ENCODE measurements at regions not wholly inside any gene's neighbourhood (a gene's known extent, or its start where the extent isn't known, plus 50 kb on each side); places are given as distances from the start of the nearest gene placed in this dataset.

GRCh38 chr7:116316838-116317628, 106.7 kb downstream of the TES start:
- Histone ChIP-seq H3K27ac (peak overlapping the region; percentile 75 to 79), H3K27me3 (no peaks in the 10 kb centered on the region), H3K4me3 (peak overlapping the region; percentile 1 to 9), H3K36me3 (no peaks in the 10 kb centered on the region), H3K9me3 (no peaks in the 10 kb centered on the region), H3K4me1 (peaks cover 0 to 32% (median 16%) of the 10 kb centered on the region in 4 donors)
- TF ChIP-seq CTCF (IDR thresholded peaks at IDR 0.05), result no peak
- intact Hi-C loops (cut with DNase I; ENCODE audit: low total_unique reads), result loop anchor here (5.0 kb wide), 1 partner anchor 45 kb away; no protein-coding TSS in a partner anchor
- peak; percentile 77 to 84 for DNase-seq

DNA sequence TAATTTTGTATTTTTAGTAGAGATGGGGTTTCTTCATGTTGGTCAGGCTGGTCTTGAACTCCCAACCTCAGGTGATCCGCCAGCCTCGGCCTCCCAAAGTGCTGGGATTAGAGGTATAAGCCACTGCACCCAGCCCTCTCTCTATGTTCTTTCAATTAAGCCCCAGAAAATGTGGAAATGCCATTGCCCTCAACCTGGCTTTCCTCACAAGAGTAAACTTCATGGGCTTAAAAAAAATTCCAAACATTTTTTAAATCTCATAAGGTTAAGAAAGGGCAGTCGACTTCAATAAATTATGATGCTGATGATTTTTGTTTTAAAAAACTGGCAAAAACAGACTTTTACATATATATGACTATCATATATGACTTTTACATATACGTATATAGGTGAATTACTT, 107.6 kb downstream of the TES start:
- peak overlapping the region; percentile 75 to 79 for H3K27ac ChIP-seq
- H3K4me1 ChIP-seq, result peaks cover 0 to 36% (median 16%) of the 10 kb centered on the region in 4 donors
- no peaks in the 10 kb centered on the region for H3K36me3 ChIP-seq
- no peaks in the 10 kb centered on the region for H3K9me3 ChIP-seq
- intact Hi-C loops (cut with DNase I; ENCODE audit: low total_unique reads), result loop anchor here (5.0 kb wide), 1 partner anchor 46 kb away; no protein-coding TSS in a partner anchor
- no peak overlapping the region for H3K4me3 ChIP-seq
- no peak for DNase-seq
- TF ChIP-seq CTCF (IDR thresholded peaks at IDR 0.05), result no peak
- H3K27me3 ChIP-seq, result no peaks in the 10 kb centered on the region

GRCh38 chr7:116322541-116322940, 112.2 kb downstream of the TES start:
- no peak for TF ChIP-seq CTCF (IDR thresholded peaks at IDR 0.05)
- intact Hi-C loops (cut with DNase I; ENCODE audit: low total_unique reads), result no loop called here
- H3K9me3 ChIP-seq, result no peaks in the 10 kb centered on the region
- peaks cover 0 to 42% (median 5%) of the 10 kb centered on the region in 4 donors for H3K4me1 ChIP-seq
- no peaks in the 10 kb centered on the region for H3K36me3 ChIP-seq
- H3K4me3 ChIP-seq, result no peak overlapping the region
- peak overlapping the region; percentile 8 to 43 for H3K27ac ChIP-seq
- H3K27me3 ChIP-seq, result no peaks in the 10 kb centered on the region
- DNase-seq, result no peak

- no peak for DNase-seq
- peak overlapping the region; percentile 13 to 43 for H3K27ac ChIP-seq
- H3K36me3 ChIP-seq, result no peaks in the 10 kb centered on the region
- intact Hi-C loops (cut with DNase I; ENCODE audit: low total_unique reads), result no loop called here
- H3K27me3 ChIP-seq, result no peaks in the 10 kb centered on the region
- no peak for TF ChIP-seq CTCF (IDR thresholded peaks at IDR 0.05)
- H3K4me3 ChIP-seq, result no peak overlapping the region
- H3K9me3 ChIP-seq, result no peaks in the 10 kb centered on the region
- H3K4me1 ChIP-seq, result peaks cover 0 to 53% (median 10%) of the 10 kb centered on the region in 4 donors
Measured at GRCh38 chr7:116324582-116324981, 114.2 kb downstream of the TES start.

DNA sequence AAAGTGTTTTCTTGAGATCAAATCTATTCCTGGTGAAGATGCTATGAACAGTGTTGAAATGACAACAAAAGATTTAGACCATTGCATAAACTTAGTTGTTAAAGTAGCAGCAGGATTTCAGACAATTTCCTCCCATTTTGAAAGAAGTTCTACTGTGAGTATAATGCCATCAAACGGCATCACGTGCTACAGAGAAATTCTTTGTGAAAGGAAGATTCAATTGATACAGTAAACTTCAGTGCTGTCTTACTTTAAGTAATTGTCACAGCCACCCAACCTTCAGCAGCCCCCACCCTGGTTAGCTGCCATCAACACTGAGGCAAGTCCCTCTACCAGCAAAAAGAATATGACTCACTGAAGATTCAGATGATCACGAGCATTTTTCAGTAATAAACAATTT, 115.2 kb downstream of the TES start:
- Histone ChIP-seq H3K4me3 (no peak overlapping the region), H3K36me3 (no peaks in the 10 kb centered on the region), H3K27ac (peak overlapping the region; percentile 13 to 43), H3K4me1 (peaks cover 0 to 63% (median 15%) of the 10 kb centered on the region in 4 donors), H3K27me3 (no peaks in the 10 kb centered on the region), H3K9me3 (no peaks in the 10 kb centered on the region)
- intact Hi-C loops (cut with DNase I; ENCODE audit: low total_unique reads), result no loop called here
- no peak for TF ChIP-seq CTCF (IDR thresholded peaks at IDR 0.05)
- DNase-seq, result no peak

Measured in tibial artery (tissue), 4 donors.